IMR-90 (cell line): ENCODE measurements at regions not wholly inside any gene's neighbourhood (a gene's known extent, or its start where the extent isn't known, plus 50 kb on each side); places are given as distances from the start of the nearest gene placed in this dataset.

Experiments
- ATAC-seq: fragments of 200-7000 bp; cut with Tn5 transposase; 2 replicates; pipeline ENCODE4 v1.9.1; 2020; ENCODE audit warnings: low read depth, mild to moderate bottlenecking, moderate library complexity
- BruUV-seq: library from RNA; stranded (reverse); fragments of 400-500 nt; replicated peaks from 2 replicates; lab custom pipeline; 2021; lab: Mats Ljungman, UMichigan
- CTCF ChIA-PET: fragments of 300-600 bp; formaldehyde crosslinking; extraction: SDS; loops from one replicate; lab custom pipeline; 2021; ENCODE audit warnings: antibody characterized with exemption; lab: Yijun Ruan, JAX
- POLR2A ChIA-PET: fragments of 300-600 bp; sonication (Branson Sonifier 250); formaldehyde crosslinking; loops from one replicate; lab custom pipeline; 2022; ENCODE audit warnings: antibody characterized with exemption; ENCODE audit not compliant: unreplicated experiment; lab: Charles Lee
- DNase-seq: peaks from one replicate; pipeline ENCODE4 v3.0.0; 2013
- H2AFZ ChIP-seq: replicated peaks from 2 replicates; pipeline ENCODE3; 2013; ENCODE audit warnings: low read length, mild to moderate bottlenecking; ENCODE audit not compliant: poor library complexity
- H2AK5ac ChIP-seq: 2 replicates; pipeline ENCODE4 v1.6.1; 2013; ENCODE audit warnings: low read depth, low read length, inconsistent platforms
- H2AK9ac ChIP-seq: replicated peaks from 2 replicates; pipeline ENCODE3; 2013; ENCODE audit warnings: mild to moderate bottlenecking, low read depth, low read length, moderate library complexity; ENCODE audit not compliant: poor library complexity
- H2BK120ac ChIP-seq: 2 replicates; pipeline ENCODE4 v1.6.1; 2013; ENCODE audit warnings: low read depth, low read length, inconsistent platforms
- H2BK15ac ChIP-seq: 3 replicates; pipeline ENCODE4 v1.6.1; 2013; ENCODE audit warnings: low read depth, low read length, inconsistent platforms
- H2BK20ac ChIP-seq: 2 replicates; pipeline ENCODE4 v1.6.1; 2013; ENCODE audit warnings: low read depth, mild to moderate bottlenecking, inconsistent platforms, low read length, moderate library complexity
- H2BK5ac ChIP-seq: 2 replicates; pipeline ENCODE4 v1.6.1; 2013; ENCODE audit warnings: mild to moderate bottlenecking, low read depth, low read length, inconsistent platforms; ENCODE audit not compliant: poor library complexity, severe bottlenecking
- H3K14ac ChIP-seq: replicated peaks from 2 replicates; pipeline ENCODE4 v1.6.1; 2013; ENCODE audit warnings: low read depth, low read length, inconsistent platforms
- H3K18ac ChIP-seq: 2 replicates; pipeline ENCODE4 v1.6.1; 2013; ENCODE audit warnings: low read depth, low read length, control low read depth
- H3K23ac ChIP-seq: 2 replicates; pipeline ENCODE4 v1.6.1; 2013; ENCODE audit warnings: low read depth, low read length, inconsistent platforms
- H3K27ac ChIP-seq: 2 replicates; pipeline ENCODE4 v1.5.1; 2013; ENCODE audit warnings: mild to moderate bottlenecking, control low read depth, low read length; ENCODE audit not compliant: insufficient read depth
- H3K27me3 ChIP-seq: 2 replicates; pipeline ENCODE4 v1.6.1; 2013; ENCODE audit warnings: low read length; ENCODE audit not compliant: control insufficient read depth, insufficient read depth
- H3K36me3 ChIP-seq: 2 replicates; pipeline ENCODE4 v1.6.1; 2013; ENCODE audit warnings: low read length, mixed read lengths; ENCODE audit not compliant: control insufficient read depth, insufficient read depth
- H3K4ac ChIP-seq: 2 replicates; pipeline ENCODE4 v1.6.1; 2013; ENCODE audit warnings: low read depth, low read length, inconsistent platforms
- H3K4me1 ChIP-seq: 2 replicates; pipeline ENCODE4 v1.6.1; 2013; ENCODE audit warnings: low read length, mixed read lengths; ENCODE audit not compliant: control insufficient read depth, insufficient read depth
- H3K4me2 ChIP-seq: 2 replicates; pipeline ENCODE4 v1.6.1; 2013; ENCODE audit warnings: low read depth, mild to moderate bottlenecking, control low read depth, low read length, moderate library complexity
- H3K4me3 ChIP-seq: 2 replicates; pipeline ENCODE4 v1.5.1; 2013; ENCODE audit warnings: low read depth, mild to moderate bottlenecking, control low read depth, low read length, moderate library complexity; ENCODE audit not compliant: insufficient read depth
- H3K56ac ChIP-seq: 2 replicates; pipeline ENCODE4 v1.6.1; 2013; ENCODE audit warnings: low read length, inconsistent platforms; ENCODE audit not compliant: insufficient read depth; ENCODE audit errors: extremely low read depth
- H3K79me1 ChIP-seq, 2 experiments: 2 replicates each; pipeline ENCODE4 v1.6.1; 2013; ENCODE audit warnings: low read length in 2 of 2, inconsistent platforms in 1 of 2, low read depth in 1 of 2
- H3K9ac ChIP-seq: 2 replicates; pipeline ENCODE4 v1.6.1; 2013; ENCODE audit warnings: low read depth, low read length, control low read depth
- H3K9me1 ChIP-seq: 2 replicates; pipeline ENCODE4 v1.6.1; 2013; ENCODE audit warnings: low read length, inconsistent platforms; ENCODE audit not compliant: insufficient read depth
- H3K9me3 ChIP-seq: 2 replicates; pipeline ENCODE4 v1.6.1; 2013; ENCODE audit warnings: low read length; ENCODE audit not compliant: control insufficient read depth, insufficient read depth
- H4K20me1 ChIP-seq: 2 replicates; pipeline ENCODE4 v1.6.1; 2013; ENCODE audit warnings: low read length, inconsistent platforms; ENCODE audit not compliant: insufficient read depth
- H4K5ac ChIP-seq: 2 replicates; pipeline ENCODE4 v1.6.1; 2013; ENCODE audit warnings: mild to moderate bottlenecking, low read depth, low read length, control low read depth
- H4K8ac ChIP-seq, 2 experiments: 2 replicates each; pipeline ENCODE4 v1.6.1; 2013; ENCODE audit warnings: low read depth in 2 of 2, low read length in 2 of 2, control low read depth in 1 of 2, inconsistent platforms in 1 of 2
- H4K91ac ChIP-seq: 2 replicates; pipeline ENCODE4 v1.6.1; 2013; ENCODE audit warnings: low read depth, low read length, inconsistent platforms; ENCODE audit not compliant: insufficient read depth
- BHLHE40 ChIP-seq: fragments of 150-350 bp; IDR thresholded peaks from 2 replicates; pipeline ENCODE4 v1.6.1; 2016; ENCODE audit warnings: mild to moderate bottlenecking, low read depth, low read length
- CHD1 ChIP-seq: IDR thresholded peaks from 2 replicates; pipeline ENCODE4 v1.6.1; 2012; ENCODE audit warnings: low read depth, low read length, improper control_type of control experiment
- FOS ChIP-seq: fragments of 150-350 bp; IDR thresholded peaks from 2 replicates; pipeline ENCODE4 v1.6.1; 2016; ENCODE audit warnings: low read depth, low read length
- MAZ ChIP-seq: IDR thresholded peaks from 2 replicates; pipeline ENCODE4 v1.6.1; 2012; ENCODE audit warnings: low read depth, mild to moderate bottlenecking, low read length, improper control_type of control experiment, moderate library complexity, borderline replicate concordance
- MXI1 ChIP-seq: IDR thresholded peaks from 2 replicates; pipeline ENCODE4 v1.6.1; 2012; ENCODE audit warnings: low read depth, mild to moderate bottlenecking, low read length, moderate library complexity, borderline replicate concordance
- POLR2A ChIP-seq: IDR thresholded peaks from 2 replicates; pipeline ENCODE4 v1.6.1; 2012; ENCODE audit warnings: mild to moderate bottlenecking, low read depth, low read length
- RAD21 ChIP-seq: IDR thresholded peaks from 2 replicates; pipeline ENCODE4 v1.6.1; 2012; ENCODE audit warnings: low read length, improper control_type of control experiment
- USF2 ChIP-seq: fragments of 150-350 bp; IDR thresholded peaks from 2 replicates; pipeline ENCODE4 v1.6.1; 2017; ENCODE audit warnings: mild to moderate bottlenecking, antibody characterized with exemption, low read length, low read depth
- WGBS, 2 experiments: methylation state at CpG; one replicate each; pipeline versions ENCODE4 v1.1.5 to v1.1.7; 2013; ENCODE audit warnings: missing lambda C conversion rate in 2 of 2; ENCODE audit not compliant: insufficient read length in 1 of 2; ENCODE audit errors: extremely low coverage in 2 of 2; 5-methylcytosine and 5-hydroxymethylcytosine counted together
- dilution Hi-C: fragments of 300-500 bp; cut with HindIII; formaldehyde crosslinking; loops from one replicate; pipeline ENCODE4 v1.14.3; 2018; ENCODE audit warnings: low sequenced_read_pairs; ENCODE audit not compliant: unreplicated experiment
- in situ Hi-C: fragments of 300-500 bp; cut with MboI; formaldehyde crosslinking; loops from 3 replicates; pipeline ENCODE4 v1.14.3; 2019; ENCODE audit warnings: low sequenced_read_pairs, inconsistent platforms, mixed read lengths
- intact Hi-C: fragments of 100-400 bp; cut with micrococcal nuclease; formaldehyde crosslinking; loops from 2 replicates; pipeline ENCODE4 v1.10.0; 2022
- TF ChIP-seq, protein P1 (sequence below): fragments of 150-350 bp; IDR thresholded peaks from 2 replicates; pipeline ENCODE4 v1.6.1; 2016; ENCODE audit warnings: low read depth, mild to moderate bottlenecking, low read length, moderate library complexity, borderline replicate concordance
- TF ChIP-seq, protein P2 (sequence below): conservative IDR thresholded peaks from 2 replicates; pipeline ENCODE4 v1.5.1; 2012; ENCODE audit warnings: mild to moderate bottlenecking, low read depth, low read length, improper control_type of control experiment

DNA sequence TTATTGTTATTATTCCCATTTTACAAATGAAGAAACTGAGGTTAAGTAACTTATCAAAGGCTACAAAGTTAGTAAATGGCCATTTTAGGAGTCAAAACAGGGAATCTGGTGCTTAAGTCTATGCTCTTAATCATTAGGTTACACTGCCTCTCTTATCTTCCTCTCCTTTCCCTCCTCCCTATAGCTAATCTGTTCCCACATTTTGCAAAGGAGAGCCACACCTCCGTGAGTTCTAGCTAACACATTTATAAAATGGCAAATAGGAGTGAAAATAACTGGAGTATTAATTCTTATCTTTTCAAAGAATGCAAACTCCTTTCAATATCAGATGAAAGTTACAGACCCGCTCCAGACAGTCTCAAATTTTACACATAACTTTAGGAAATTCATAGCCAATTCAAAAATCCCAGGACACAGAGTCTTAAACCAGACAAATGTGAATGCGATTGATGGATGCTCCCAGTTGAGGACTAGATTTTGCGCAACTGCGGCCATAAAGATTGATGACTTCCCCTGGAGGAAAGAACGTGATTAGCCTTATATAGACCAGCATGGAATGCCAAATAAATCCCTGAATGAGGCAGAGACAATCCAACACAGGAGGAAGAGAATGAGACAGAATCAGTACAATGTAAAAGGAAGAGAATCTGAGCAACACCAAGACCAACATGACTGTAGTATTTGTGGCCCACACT is 225.0 kb upstream of the ARID2 start:
- dilution Hi-C loops = no loop called here
- Histone ChIP-seq H3K9ac (no peak overlapping the region), H4K5ac (no peak overlapping the region), H3K23ac (no peak overlapping the region), H3K4me1 (no peaks in the 10 kb centered on the region), H3K36me3 (no peaks in the 10 kb centered on the region), H3K4ac (no peak overlapping the region), H2BK15ac (no peak overlapping the region), H3K56ac (no peak overlapping the region), H3K9me1 (no peaks in the 10 kb centered on the region), H2BK120ac (no peak overlapping the region), H4K91ac (no peak overlapping the region), H4K20me1 (no peaks in the 10 kb centered on the region), H3K18ac (no peak overlapping the region), H3K4me3 (no peak overlapping the region), H3K4me2 (no peak overlapping the region), H2BK20ac (no peak overlapping the region), H4K8ac (no peak overlapping the region), H3K79me1 (no peaks in the 10 kb centered on the region), H3K27me3 (peaks cover 5% of the 10 kb centered on the region), H2AFZ (no peak overlapping the region), H2BK5ac (no peak overlapping the region), H3K9me3 (no peaks in the 10 kb centered on the region), H3K14ac (no peak overlapping the region), H2AK5ac (no peak overlapping the region), H3K27ac (no peak overlapping the region), H2AK9ac (no peak overlapping the region)
- no TSS peak for BruUV-seq
- TF ChIP-seq POLR2A = no peak
- no peak for TF ChIP-seq RAD21
- TF ChIP-seq USF2 = no peak
- no peak for TF ChIP-seq MAZ
- TF ChIP-seq MXI1 = no peak
- TF ChIP-seq, protein P1, sequence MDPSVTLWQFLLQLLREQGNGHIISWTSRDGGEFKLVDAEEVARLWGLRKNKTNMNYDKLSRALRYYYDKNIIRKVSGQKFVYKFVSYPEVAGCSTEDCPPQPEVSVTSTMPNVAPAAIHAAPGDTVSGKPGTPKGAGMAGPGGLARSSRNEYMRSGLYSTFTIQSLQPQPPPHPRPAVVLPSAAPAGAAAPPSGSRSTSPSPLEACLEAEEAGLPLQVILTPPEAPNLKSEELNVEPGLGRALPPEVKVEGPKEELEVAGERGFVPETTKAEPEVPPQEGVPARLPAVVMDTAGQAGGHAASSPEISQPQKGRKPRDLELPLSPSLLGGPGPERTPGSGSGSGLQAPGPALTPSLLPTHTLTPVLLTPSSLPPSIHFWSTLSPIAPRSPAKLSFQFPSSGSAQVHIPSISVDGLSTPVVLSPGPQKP = no peak
- TF ChIP-seq BHLHE40 = no peak
- TF ChIP-seq, protein P2, sequence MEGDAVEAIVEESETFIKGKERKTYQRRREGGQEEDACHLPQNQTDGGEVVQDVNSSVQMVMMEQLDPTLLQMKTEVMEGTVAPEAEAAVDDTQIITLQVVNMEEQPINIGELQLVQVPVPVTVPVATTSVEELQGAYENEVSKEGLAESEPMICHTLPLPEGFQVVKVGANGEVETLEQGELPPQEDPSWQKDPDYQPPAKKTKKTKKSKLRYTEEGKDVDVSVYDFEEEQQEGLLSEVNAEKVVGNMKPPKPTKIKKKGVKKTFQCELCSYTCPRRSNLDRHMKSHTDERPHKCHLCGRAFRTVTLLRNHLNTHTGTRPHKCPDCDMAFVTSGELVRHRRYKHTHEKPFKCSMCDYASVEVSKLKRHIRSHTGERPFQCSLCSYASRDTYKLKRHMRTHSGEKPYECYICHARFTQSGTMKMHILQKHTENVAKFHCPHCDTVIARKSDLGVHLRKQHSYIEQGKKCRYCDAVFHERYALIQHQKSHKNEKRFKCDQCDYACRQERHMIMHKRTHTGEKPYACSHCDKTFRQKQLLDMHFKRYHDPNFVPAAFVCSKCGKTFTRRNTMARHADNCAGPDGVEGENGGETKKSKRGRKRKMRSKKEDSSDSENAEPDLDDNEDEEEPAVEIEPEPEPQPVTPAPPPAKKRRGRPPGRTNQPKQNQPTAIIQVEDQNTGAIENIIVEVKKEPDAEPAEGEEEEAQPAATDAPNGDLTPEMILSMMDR = no peak
- TF ChIP-seq CHD1 = no peak
- TF ChIP-seq FOS = no peak
- POLR2A ChIA-PET = no interaction called here
- in situ Hi-C loops = no loop called here
- DNase-seq (no peak), ATAC-seq (no peak)
- WGBS, 2 experiments = no CpG with 5 or more reads among the region's 6 CpGs
- intact Hi-C loops = no loop called here
- CTCF ChIA-PET = no interaction called here
